ENCODE measurements at regions not wholly inside any gene's neighbourhood (a gene's known extent, or its start where the extent isn't known, plus 50 kb on each side); places are given as distances from the start of the nearest gene placed in this dataset.

- TF ChIP-seq CTCF (IDR thresholded peaks at IDR 0.05) (no peak), POLR2A (IDR thresholded peaks at IDR 0.05) (no peak)
These were observed 143.0 kb downstream of the ERMARD start for GRCh38 chr6:169894377-169894960.
